NB4 (cell line): ENCODE measurements at regions not wholly inside any gene's neighbourhood (a gene's known extent, or its start where the extent isn't known, plus 50 kb on each side); places are given as distances from the start of the nearest gene placed in this dataset.

ENCODE experiments used
- DNase-seq: peaks from one replicate; pipeline ENCODE4 v3.0.0; 2010; ENCODE audit warnings: low read depth
- H3K4me3 ChIP-seq: one replicate; pipeline ENCODE4 v1.5.1; 2011; ENCODE audit warnings: mild to moderate bottlenecking, low read depth, low read length, moderate library complexity
- CTCF ChIP-seq: IDR thresholded peaks from one replicate; pipeline ENCODE4 v1.5.1; 2012; ENCODE audit warnings: low read depth, low read length
- MYC ChIP-seq: IDR thresholded peaks from 2 replicates; pipeline ENCODE4 v1.6.1; 2011; ENCODE audit warnings: low read depth, low read length
- POLR2A ChIP-seq: IDR thresholded peaks from 2 replicates; pipeline ENCODE4 v1.6.1; 2011; ENCODE audit warnings: mild to moderate bottlenecking; ENCODE audit not compliant: insufficient read length; ENCODE audit errors: extremely low read depth
- TF ChIP-seq, protein P1 (sequence below): IDR thresholded peaks from 2 replicates; pipeline ENCODE4 v1.6.1; 2011; ENCODE audit warnings: low read depth, low read length

DNA sequence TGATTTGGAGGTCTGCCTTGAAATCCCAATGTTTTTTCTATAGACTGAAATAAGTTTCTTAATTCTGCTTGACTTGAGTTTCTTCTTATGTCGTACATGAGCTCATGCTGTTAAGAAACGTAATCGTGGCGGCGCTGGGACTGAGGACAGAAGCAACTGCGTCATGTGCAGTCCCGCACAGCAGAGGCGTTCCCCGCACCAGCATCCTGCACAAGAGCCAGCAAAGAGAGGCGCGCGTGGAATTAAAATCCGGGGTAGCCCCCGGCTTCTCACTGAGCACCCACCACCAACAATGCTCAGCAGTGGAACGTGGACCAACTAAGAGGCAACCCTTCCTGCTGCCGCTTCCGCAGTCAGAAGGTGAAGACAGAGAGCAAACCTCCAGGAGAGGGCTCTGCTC, 496.2 kb upstream of the ADAMTS16 start:
- no peak for TF ChIP-seq POLR2A
- TF ChIP-seq CTCF: no peak
- TF ChIP-seq, protein P1, sequence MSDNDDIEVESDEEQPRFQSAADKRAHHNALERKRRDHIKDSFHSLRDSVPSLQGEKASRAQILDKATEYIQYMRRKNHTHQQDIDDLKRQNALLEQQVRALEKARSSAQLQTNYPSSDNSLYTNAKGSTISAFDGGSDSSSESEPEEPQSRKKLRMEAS: no peak
- no peak for TF ChIP-seq MYC
- H3K4me3 ChIP-seq: no peak overlapping the region
- no peak for DNase-seq

DNA sequence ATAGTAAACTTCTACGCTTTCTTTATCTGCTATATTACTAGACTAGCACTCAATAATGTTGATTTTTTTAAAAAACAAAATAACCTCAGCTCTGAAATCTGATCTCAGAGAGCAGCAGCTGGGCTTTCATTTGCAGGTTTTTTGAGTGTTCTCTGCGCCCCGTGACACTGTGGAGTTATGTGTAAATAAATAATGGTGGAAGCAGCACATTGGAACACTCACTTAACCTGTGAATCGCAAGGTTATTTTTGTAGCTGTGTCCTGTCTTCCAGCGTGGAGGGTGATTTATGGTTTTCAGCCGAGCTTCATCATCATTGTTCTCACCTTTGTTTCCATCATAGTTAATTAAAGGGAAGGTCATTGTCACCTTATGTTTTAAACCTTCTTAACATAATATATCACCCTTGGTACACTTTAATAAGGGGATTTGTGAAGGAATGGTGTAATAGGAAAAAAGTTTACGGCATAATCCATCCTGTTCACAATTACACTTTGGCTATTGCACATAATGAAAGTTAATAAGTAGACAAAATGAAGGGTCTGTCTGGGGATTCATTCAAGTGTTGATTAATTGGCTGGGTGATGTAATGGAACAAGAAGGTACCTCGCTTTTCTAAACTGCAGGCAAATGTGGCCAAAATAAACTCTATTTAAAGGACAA, 493.3 kb upstream of the ADAMTS16 start:
- DNase-seq: no peak
- H3K4me3 ChIP-seq: no peak overlapping the region

DNA sequence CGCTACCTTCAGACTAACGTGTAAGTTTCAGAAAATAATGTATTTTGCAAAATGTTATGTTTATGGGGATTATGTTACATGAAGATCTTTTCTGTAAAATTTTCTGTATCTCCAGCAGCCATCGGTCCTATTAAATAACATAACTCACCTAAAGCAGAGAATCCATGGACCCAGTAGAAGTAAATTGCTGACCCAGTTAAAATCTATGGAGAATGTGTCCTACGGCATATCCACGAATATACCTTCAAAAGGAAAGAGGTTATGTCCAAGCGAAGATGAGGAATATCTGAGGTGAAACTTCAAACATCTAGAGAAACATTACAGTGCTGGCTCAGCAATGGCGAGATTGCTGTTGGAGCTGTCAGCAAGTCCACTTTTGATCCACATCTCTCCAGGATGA, 492.2 kb upstream of the ADAMTS16 start:
- DNase-seq: no peak
- H3K4me3 ChIP-seq: no peak overlapping the region
- no peak for TF ChIP-seq MYC
- TF ChIP-seq, protein P1: no peak
- no peak for TF ChIP-seq CTCF
- TF ChIP-seq POLR2A: no peak

More for the DNA sequence above, 493.3 kb upstream of the ADAMTS16 start:
- TF ChIP-seq CTCF: no peak
- TF ChIP-seq, protein P1: no peak
- TF ChIP-seq POLR2A: no peak
- TF ChIP-seq MYC: no peak

GRCh38 chr5:4651806-4652565, 488.1 kb upstream of the ADAMTS16 start:
- no peak for DNase-seq
- TF ChIP-seq POLR2A: no peak
- TF ChIP-seq CTCF: no peak
- TF ChIP-seq, protein P1: no peak
- no peak for TF ChIP-seq MYC
- no peak overlapping the region for H3K4me3 ChIP-seq

GRCh38 chr5:4653475-4653874, 486.7 kb upstream of the ADAMTS16 start:
- DNase-seq: no peak
- TF ChIP-seq CTCF: no peak
- no peak for TF ChIP-seq POLR2A
- TF ChIP-seq, protein P1: no peak
- no peak for TF ChIP-seq MYC
- H3K4me3 ChIP-seq: no peak overlapping the region
